DMS 273 (cell line): ENCODE measurements at regions not wholly inside any gene's neighbourhood (a gene's known extent, or its start where the extent isn't known, plus 50 kb on each side); places are given as distances from the start of the nearest gene placed in this dataset.
A peak's percentile ranks its signal among the peaks of the same experiment; 100 is the strongest.
"Not testable (repeated sequence)": the region's sequence is repeated elsewhere in the genome, so short reads cannot be mapped to it uniquely, and the experiment has no call there.

Experiments used
- DNase-seq: peaks from one replicate; lab custom pipeline; 2025; ENCODE audit not compliant: unreplicated experiment; lab: John Stamatoyannopoulos, UW

DNA sequence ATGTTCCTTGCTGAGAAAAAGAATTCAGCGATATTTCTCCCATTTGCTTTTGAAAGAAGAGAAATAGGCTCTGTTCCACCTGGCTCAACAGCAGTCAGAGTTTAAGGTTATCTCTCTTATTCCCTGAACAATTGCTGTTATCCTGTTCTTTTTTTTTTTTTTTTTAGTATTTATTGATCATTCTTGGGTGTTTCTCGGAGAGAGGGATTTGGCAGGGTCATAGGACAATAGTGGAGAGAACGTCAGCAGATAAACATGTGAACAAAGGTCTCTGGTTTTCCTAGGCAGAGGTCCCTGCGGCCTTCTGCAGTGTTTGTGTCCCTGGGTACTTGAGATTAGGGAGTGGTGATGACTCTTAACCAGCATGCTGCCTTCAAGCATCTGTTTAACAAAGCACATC lies 77.5 kb upstream of the DST start:
- DNase-seq, result not testable (repeated sequence)

DNA sequence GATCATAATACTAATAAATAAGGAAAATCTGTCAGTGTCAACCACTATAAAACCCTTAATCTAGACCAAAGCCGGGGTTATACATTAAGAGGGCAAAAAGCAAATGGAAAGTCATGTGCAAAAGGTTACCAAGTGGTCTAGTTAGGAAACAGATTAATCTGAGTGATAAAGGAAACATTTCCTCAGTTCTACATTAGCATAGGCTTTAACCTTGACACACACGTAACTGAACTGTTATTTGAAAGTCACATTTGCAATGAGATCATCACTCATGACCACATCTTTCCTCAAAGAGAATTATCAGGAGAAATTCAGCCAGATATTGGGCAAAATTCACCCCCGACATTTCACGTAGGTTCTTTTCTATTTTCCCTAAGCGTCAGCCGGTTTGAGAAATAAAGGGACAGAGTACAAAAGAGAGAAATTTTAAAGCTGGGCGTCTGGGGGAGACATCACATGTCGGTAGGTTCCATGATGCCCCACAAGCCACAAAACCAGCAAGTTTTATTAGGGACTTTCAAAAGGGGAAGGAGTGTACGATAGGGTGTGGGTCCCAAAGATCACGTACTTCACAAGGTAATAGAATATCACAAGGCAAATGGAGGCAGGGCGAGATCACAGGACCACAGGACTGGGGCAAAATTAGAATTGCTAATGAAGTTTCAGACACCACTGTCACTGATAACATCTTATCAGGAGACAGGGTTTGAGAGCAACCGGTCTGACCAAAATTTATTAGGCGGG lies 76.8 kb upstream of the DST start:
- DNase-seq, result peak; percentile 13

DNA sequence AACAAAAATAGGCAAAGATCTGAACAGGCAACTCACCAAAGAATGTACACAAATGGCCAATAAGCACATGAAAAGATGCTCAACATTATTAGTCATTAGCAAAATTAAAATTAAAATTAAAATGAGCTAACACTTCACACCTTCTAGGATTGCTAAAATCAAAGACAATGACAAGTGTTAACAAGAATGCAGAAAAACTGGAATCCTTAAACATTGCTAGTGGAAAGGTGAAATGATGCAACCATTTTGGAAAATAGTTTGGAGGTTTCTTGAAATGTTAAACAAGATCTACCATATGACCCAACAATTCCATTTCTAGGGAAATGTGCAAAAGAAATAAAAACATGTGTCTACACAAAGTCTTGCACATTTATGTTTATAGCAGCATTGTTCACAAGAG lies 75.5 kb upstream of the DST start:
- no peak for DNase-seq

DNA sequence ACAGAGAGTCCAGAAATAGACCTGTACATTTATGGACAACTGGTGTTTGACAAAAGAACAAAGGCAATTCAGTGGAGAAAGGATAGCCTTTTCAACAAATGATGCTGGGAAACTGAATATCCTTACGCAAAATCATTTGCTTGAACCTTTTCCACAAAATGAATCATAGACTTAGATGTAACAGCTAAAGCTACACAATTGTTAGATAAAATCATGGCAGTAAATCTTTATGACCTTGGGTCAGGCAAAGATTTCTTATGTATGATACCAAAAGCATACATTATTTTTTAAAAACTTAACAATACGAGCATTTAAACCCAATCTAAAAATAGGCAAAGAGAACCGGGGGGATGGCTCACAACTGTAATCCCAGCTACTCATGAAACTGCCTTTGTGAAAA lies 73.5 kb upstream of the DST start:
- DNase-seq, result no peak

DNA sequence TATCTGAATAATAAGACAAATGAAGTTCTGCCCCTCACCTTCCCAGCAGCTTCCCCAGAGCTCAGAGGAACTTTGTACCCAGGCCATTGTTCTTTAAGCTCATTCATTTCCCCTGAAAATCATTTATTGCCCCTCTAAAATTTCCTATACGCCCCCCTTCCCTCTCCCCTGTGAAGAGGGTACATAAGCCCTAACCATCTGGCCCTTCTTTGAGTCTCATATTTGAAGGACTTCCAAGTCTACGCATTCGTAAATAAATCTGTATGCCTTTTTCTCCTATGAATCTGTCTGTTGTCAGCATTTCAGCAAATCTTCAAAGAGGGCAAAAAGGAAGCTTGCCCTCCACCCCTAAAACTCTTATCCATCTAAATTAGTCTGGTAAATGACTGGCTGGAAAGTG lies 73.1 kb upstream of the DST start:
- peak; percentile 28 for DNase-seq

DNA sequence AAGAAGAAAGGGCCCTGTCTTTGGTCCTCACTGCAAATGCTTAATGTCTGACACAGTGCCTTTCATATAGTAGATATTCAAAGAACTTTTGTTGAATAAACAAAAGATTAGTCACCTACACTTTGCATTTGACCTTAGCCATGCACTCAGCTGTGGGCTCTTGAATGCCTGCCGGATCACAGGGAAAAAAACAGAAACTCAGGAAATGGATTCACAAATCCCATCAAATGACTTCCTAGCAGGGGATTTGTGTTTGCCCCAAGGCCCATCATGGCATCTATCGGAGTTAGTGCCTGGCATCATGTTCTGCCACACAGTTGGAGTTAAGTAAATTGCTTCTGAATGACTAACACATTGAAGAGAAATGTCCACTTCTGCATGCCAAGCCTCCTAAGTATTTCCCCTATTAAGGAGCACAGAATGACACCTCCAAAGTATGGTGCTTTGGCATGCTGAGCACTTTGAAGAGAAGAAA lies 72.3 kb upstream of the DST start:
- peak; percentile 14 for DNase-seq

DNA sequence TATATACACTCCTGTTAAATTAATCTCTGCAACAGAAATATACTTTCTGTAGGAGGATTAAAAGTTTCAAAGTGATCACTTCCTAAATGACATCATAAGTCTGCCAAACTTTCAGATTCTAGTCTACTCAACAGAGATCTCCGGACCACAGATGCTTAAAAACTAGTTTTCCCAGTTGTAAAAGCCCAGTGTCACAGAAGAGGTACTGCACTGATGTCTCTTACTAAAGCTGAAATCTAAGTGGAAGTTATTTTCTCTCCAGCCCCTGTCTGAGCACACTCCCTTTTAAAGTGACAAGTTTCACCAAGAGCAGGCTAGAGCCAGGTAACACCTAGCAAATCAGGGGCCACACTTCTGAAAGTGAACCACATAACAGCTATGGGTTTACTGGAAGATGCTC lies 71.6 kb upstream of the DST start:
- DNase-seq, result peak; percentile 24

DNA sequence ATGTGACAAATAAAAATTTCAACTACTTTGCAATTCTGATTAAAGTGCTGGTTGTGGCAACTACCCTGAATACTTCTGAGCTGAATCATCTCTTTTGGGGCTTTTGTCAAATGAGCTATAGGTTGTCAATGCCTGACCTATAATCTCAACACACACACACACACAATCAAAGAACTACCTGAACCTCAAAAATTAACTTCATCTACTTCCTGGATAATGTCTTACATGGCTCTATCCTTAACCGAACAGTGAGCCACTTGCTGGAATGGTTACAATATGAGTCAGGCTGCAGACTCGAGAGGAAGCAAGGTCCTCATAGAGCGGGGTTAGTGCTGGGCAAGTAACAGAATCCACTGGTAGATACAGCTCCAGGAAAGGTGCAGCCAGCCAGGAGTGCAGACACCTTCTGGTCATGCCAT lies 70.6 kb upstream of the DST start:
- peak; percentile 28 for DNase-seq

DNA sequence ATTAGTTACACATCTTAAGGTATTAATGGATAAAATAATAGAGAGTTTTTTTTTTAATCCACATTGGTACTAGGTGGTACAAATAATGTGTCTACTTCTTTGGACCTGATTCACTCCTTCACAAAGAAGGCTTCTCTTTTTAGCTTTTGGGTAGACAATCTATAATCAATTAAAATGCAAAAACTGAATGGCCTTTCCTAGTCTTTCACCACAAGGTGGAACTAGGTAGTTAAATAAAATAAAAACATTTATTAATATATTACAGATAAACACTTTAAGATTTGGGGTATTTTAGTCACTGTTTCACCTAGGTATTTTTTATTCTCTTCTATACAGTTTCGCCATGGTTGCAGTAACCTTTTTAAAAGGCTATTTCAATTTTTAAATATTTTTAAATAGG lies 68.3 kb upstream of the DST start:
- DNase-seq, result no peak

DNA sequence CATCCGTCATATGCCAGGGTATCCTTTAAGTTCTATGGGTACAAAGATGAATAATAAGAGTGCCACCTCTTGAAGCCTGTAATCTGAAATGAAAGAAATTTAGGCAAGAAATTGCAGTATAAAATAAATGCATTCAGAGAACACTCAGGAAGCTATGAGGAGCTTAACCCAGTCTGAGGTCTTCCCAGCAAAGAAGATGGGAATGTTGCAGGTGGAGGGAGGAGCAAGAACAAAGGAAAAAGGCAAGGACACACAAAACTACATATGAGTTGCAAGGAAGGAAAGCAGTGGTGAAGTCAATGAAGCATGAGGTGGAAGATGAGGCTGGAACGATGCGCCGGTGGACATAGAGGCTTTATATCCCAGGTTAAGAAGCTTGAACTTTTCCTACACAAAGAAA lies 67.0 kb upstream of the DST start:
- no peak for DNase-seq

DNA sequence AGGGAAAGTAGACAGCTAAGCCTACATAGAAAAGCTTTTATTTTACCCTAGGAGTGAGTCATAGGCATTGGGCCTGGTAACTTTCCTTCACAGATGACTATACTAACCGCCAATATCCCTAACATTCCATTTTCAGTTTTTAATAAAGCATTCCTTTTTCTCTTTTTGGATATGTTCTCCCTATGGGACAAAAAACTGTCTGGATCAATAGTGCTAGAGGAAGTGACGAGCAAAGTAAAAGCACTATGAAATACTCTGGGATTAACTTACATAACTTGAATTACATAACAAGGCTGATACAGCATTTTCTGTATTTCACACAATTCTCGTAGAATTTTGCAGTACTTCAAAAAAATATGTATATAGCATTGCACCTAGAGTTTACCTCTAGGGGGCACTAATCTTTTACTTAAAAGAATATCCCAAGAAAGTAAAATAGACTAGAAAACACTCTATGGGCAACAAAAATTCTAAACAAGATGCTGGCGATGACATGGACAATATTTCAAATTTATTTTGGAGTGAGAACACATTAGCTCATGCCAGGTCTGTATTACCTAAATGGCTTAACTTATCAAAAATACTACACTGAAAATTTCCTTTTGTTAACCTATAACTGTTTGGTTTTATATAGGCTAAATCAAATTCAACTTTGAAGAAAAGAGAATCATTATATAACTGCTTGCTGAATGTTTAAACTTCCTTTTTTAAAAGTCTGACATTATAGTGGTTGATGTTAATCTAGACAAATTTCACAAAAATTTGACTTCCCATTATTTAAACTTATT lies 66.3 kb upstream of the DST start:
- peak; percentile 77 for DNase-seq

DNA sequence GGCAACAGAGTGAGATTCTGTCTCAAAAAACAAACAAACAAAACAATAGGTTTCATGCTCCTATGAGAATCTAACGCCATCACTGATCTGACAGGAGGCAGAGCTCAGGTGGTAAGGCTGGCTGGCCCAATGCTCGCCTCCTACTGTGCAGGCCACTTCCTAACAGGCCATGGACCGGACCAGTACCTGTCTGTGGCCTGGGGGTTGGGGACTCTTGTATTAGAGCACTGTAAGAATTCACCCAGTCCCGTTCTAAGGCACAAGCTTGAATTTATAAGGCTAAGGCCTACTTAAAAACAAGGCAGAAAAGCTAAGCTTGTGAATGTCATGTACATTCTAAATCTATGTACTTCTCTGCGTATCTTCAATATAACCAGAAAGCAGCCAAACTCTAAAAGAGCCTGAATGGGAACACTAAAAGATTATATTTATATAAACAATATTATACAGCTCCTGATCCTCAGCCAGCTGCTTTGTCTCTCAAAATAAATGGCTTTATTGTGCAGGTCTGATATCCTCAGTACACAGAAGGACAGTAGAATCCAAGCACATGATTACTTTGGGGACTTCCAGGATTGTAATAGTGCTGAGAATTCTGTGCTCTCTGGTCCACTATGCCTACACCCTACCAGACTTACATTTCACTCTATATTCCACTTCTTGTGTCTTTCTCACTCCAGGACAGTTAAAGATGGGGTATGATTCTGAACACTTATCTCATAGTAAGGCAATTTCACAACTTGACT lies 64.5 kb upstream of the DST start:
- DNase-seq, result no peak

DNA sequence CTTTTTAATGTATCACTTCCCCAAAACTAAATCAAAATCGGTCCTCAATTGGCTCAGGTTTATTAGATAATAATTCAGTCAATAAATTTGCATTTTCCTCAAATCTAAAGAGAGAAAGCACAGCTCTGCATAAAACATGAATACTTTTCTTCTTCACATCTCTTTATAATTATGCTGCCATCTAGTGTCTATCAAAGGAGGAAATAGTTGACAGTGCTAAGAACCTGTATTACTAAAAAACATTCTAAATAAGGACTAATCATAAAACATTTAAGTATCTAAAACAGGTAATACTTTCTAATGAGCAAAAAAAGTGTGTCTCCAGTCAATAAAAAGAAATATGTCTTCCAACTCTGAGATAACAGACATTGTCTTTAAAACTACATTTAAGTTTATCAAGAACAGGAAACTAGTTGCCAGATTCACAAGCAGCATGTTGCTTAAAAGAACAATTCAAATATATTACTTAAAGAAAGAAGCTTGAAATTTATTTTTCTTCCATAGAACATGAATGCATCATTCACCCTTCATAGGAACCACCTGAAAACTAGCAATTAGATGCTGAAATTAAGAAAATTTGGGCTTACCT lies 56.5 kb upstream of the DST start:
- peak; percentile 36 for DNase-seq

DNA sequence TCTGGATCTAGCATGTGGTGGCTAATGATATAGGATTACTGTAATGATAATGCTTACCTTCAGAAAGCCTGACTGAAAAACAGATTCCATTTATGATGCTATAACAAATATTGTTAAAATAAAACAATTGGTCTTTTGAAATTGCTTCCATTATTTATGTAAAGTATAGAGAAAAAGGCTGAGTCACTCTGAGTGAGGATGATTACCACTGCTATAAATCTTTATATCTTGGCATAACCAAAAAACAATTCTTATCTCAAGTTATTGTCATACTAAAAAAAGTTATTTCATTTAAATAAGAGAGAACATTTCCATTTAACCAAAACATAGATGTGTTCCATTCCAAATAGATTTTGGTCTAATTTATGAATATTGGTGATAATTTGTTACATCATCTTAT lies 53.0 kb upstream of the DST start:
- DNase-seq, result no peak

DNA sequence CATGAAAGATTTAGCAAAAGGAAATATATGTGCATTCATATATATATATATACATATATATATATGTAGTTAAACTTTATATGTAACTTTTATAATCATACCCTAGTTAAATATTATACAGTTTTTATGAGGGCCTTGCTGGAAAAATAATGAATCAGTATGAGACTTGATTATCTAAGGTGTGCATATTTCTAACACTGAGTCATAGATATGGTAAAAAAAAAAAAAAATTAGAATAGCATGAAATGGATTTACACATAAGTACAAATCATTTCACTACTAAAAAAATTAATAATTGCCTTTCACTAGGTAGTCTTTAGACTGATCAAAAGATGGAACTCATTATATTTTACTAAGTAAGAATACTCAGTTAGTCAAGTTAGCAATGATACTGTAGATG lies 51.3 kb upstream of the DST start:
- DNase-seq, result no peak

DNA sequence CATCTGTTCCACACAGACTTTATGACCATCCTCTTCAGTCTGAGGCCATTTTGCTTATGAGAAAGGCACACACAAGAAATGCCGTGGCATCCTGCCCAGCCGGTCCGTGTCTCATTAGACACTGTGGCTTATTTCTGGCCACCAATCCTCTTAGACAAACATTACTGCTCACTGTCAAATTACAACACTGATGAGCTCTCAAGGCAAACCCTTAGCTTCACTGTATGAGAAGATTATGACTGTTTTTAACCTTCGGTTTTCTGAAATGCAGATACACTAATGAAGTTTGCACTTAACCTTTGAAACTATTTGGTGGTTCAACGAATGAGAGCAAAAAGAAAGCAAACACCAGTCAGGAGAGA lies 50.5 kb upstream of the DST start:
- DNase-seq, result peak; percentile 74

DNA sequence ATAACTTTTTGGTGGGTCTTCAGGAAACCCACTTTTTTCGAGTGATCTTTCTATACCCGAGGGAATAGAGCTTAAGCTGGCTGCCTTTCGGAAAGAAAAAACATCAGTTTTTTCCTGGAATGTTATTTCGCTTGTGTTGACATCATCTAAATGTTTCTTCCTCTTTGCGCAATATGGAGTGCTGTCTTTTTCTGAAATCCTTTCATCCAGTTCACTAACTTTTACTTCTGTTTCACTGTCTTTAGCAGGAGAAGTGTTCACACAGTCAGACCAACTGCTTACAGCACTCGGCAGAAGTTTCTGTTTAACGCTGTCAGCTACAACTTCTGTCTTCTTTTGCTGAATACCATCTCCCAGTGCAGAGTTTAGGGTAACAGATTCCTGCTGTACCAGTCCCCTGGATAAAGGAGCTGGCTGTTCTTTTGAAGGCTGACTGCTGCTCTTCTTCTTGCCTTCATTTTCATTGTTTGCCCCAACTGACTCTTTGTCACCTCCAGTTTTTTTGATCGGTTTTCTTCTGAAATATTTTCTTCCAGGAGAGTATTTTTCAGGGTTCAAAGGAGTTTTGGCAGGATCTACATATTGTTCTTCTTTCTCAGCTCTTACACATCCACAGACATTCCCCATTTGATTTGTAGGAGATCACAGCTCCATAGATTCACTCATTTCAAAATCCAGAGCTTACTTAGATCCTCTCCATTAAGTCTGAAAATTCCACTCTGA lies 50.0 kb upstream of the DST start:
- no peak for DNase-seq
